SH-SY5Y (cell line): ENCODE measurements at regions not wholly inside any gene's neighbourhood (a gene's known extent, or its start where the extent isn't known, plus 50 kb on each side); places are given as distances from the start of the nearest gene placed in this dataset.

Experiments
- GATA2 ChIP-seq: IDR thresholded peaks from 2 replicates; pipeline ENCODE4 v1.6.1; 2011; ENCODE audit warnings: mild to moderate bottlenecking, low read depth, low read length
- GATA3 ChIP-seq: IDR thresholded peaks from 2 replicates; pipeline ENCODE4 v1.6.1; 2011; ENCODE audit warnings: low read depth, mild to moderate bottlenecking, low read length, moderate library complexity

- TF ChIP-seq GATA3 = no peak
- no peak for TF ChIP-seq GATA2
These were observed 116.5 kb upstream of the SLC45A1 start for GRCh38 chr1:8201331-8201861.
